Epithelial cell of proximal tubule (primary cell): ENCODE measurements at regions not wholly inside any gene's neighbourhood (a gene's known extent, or its start where the extent isn't known, plus 50 kb on each side); places are given as distances from the start of the nearest gene placed in this dataset.

ENCODE experiments used
- DNase-seq: peaks from one replicate; pipeline ENCODE4 v3.0.0-alpha.2; 2011; ENCODE audit warnings: low read depth
- H3K4me3 ChIP-seq: 2 replicates; pipeline ENCODE4 v1.5.1; 2011; ENCODE audit warnings: low read depth, mild to moderate bottlenecking, low read length
- TF ChIP-seq, protein P1 (sequence below): conservative IDR thresholded peaks from 2 replicates; pipeline ENCODE4 v1.5.1; 2012; ENCODE audit warnings: low read depth, mild to moderate bottlenecking, low read length

DNA sequence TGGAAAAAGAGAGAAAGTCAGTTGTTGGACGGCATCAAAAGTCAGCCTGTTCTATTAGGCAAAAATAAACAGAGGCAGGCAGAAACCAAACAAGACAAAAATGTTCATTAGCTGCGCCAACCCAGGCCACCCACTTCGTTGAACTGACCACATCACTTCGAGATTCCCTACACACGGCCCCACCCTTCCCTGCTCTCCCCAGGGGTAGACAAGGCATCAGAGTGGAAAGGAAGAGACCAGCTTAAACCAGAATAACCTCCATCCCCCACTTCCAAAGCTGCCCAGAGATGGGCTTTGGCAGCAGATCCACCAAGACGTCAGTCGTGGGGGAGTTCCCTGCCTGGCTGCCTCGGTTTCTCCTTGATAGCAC, 204.6 kb upstream of the TSHZ3 start:
- TF ChIP-seq, protein P1, sequence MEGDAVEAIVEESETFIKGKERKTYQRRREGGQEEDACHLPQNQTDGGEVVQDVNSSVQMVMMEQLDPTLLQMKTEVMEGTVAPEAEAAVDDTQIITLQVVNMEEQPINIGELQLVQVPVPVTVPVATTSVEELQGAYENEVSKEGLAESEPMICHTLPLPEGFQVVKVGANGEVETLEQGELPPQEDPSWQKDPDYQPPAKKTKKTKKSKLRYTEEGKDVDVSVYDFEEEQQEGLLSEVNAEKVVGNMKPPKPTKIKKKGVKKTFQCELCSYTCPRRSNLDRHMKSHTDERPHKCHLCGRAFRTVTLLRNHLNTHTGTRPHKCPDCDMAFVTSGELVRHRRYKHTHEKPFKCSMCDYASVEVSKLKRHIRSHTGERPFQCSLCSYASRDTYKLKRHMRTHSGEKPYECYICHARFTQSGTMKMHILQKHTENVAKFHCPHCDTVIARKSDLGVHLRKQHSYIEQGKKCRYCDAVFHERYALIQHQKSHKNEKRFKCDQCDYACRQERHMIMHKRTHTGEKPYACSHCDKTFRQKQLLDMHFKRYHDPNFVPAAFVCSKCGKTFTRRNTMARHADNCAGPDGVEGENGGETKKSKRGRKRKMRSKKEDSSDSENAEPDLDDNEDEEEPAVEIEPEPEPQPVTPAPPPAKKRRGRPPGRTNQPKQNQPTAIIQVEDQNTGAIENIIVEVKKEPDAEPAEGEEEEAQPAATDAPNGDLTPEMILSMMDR = no peak
- no peak for DNase-seq

DNA sequence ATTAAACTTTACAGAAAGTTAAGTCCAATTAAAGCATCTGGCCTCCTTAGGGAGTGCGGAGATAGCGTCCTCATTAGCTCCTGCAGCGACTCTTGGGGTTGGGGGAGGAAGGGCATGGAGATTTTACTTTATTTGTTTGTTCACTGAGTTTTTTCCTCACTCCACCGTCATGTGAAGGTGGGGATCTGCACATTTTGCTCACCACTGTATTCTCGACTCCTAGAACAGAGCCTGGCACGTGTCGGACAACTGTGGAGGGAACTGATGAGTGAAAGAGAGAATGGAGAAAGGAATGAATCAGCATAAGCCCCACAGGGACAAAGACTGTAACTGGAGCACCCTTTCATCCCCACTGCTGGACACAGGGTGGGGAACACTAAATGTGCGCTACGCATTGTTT, 205.1 kb upstream of the TSHZ3 start:
- no peak overlapping the region for H3K4me3 ChIP-seq
- DNase-seq = no peak
- TF ChIP-seq, protein P1 = no peak

More for the DNA sequence above, 204.6 kb upstream of the TSHZ3 start:
- no peak overlapping the region for H3K4me3 ChIP-seq

DNA sequence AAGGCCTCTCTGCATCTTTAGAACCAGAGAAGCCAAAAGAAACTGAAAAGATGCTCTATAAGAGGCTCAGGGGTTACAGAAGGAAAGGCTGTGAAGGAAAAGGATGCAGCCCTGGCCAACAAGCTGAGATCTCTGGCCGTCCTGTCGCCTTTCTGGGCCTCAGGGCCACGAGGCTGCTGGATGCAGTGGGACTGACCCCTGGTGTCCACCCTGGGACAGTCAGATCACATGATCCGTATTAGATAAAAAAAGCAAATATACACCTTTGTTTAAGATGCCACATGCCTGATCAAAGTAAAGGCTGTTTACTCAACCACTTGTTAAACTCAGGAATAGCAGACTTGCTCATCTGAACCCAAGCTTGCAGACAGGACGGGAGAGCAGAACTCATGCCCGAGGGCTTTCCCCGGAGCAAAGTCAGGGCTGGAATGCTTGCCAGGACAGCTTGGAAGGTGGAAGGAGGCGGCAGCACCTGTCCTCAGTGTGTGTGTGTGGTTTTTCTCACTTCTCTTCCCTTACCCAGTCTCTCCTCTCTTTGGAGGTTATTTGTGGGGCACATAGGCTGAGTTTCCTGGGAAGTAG, 206.5 kb upstream of the TSHZ3 start:
- no peak for DNase-seq
- TF ChIP-seq, protein P1 = no peak
- no peak overlapping the region for H3K4me3 ChIP-seq

DNA sequence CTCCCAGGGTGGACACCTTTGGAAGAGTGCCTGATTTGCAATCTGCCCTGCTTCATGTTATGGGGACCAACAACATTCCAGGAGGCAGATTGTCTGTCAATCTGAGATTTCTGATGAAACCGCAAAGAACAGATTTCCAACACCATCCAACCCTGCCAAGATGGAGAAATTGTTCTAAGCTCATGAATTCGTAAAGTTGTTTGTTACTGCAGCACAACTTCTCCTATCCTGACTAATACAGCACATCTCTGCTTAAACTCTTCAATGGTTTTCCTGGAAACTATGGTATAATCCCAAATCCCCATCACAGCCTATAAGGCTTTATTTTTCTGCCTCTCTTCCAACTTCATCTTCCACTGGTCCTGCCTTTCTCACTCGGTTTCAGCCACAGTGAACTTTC, 210.3 kb upstream of the TSHZ3 start:
- TF ChIP-seq, protein P1 = no peak
- no peak overlapping the region for H3K4me3 ChIP-seq
- no peak for DNase-seq

DNA sequence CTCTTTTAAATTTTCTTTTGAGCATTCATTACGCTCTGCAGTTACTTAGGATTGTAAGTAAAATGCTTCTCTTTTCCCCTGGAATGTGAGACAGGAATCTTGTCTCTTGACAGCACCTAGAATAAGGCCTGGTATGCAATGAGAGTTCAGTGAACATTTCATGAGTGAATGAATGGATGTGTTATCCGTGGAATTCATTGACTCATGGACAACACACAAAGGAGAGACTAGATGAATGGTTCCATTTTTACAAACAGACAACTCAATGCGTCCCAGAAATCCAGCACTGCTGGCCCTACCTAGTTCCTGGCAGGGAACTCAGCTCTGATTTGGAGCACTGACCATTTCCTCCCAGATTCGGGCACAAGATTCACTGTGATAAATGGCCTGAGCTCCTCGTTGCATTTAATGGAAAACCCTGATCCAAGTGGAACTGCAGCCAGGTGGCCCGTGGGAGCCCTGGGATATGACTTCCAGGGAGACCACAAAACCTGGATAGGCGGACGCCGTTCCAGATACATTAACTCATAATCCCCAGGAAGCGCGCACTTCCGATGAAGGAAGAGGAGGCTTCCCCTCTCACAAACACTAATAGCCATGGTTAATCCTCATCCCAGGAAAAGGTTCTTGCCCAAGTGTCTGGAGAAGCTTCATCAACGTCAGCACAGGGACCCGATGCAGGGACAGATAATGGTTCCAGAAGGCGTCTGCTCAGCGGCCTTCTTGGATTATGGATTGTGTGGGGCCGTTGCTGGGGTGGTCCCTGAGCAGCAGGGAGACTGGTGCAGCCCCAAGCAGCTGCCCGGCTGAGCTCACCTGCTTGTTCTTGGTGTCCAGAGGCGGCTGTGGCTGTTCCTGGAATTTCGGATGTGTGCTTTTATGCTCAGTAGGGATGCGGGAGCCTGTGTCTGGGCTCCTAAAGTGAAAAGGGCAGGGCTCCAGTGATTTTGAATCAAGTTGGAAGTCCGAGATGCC, 211.1 kb upstream of the TSHZ3 start:
- TF ChIP-seq, protein P1 = no peak
- H3K4me3 ChIP-seq = no peak overlapping the region
- no peak for DNase-seq

DNA sequence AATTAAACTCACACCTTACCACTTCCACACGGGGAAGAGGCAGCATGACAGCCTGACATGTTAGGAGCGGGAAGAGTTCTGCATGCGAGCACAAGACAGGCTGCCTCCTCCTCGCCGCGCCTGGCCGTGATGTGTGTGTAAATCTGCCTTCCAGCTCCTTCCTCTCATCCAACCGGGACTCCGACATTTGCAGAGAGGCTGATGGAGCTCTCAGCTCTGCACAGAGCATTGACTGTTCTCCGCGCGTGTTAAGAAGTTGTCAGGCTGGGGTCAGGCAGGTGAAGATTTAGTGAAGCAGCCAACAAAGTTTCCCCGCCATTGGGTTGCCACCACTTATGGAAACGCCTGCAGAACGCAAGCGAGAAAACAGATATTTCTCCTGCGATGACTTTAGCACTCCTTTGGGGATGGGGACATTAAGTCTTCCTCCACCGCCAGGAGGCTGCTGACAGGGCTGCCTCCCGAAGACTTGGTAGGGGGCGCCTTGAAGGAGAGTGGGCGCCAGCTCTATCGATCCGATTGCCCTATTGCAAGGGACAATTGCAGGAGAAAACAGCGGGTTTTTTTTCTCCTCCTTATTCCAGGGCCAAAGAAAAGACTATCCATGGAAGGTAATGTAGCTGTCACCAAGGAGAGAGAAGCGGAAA, 213.9 kb upstream of the TSHZ3 start:
- no peak overlapping the region for H3K4me3 ChIP-seq
- TF ChIP-seq, protein P1 = no peak
- DNase-seq = no peak
